ENCODE measurements at regions not wholly inside any gene's neighbourhood (a gene's known extent, or its start where the extent isn't known, plus 50 kb on each side); places are given as distances from the start of the nearest gene placed in this dataset.

GRCh38 chr4:123838474-123838873 is 441.9 kb downstream of the SPRY1 start:
- CTCF ChIA-PET: no interaction called here
- H3K27ac Mint-ChIP-seq: no peak overlapping the region

DNA sequence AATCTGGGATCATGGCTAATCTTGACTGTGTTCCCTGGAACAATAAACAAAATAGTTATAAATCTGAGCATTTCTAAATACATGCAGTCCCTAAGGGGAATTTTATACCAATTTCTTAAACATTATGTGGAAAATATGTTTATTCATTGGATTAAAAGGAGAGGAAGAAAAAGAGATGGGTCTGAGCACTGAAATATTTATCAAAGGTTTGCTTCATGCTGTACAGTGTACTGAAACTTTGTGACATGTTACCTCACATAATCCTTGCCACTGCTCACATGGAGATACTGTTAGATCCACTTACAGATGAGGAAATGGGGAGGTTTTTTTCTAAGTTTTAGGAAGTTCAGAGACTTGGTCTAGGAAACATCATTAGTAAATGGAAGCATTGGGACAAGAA is 443.6 kb downstream of the SPRY1 start:
- H3K9me3 Mint-ChIP-seq: peaks cover 25% of the 10 kb centered on the region
- H3K4me1 Mint-ChIP-seq: peaks cover 23% of the 10 kb centered on the region
- CTCF ChIA-PET: no interaction called here
- ATAC-seq (no peak), DNase-seq (ENCODE audit: low spot score) (no peak)
- POLR2A ChIA-PET: no interaction called here
- no peak overlapping the region for H3K27ac Mint-ChIP-seq
- H3K4me3 Mint-ChIP-seq: no peak overlapping the region
- H3K27me3 Mint-ChIP-seq (ENCODE audit: low read depth): no peaks in the 10 kb centered on the region
- TF ChIP-seq ZNF232 (CRISPR knock-in tag; IDR thresholded peaks at IDR 0.05) (no peak), NFYB (CRISPR knock-in tag; conservative IDR thresholded peaks at IDR 0.05; ENCODE audit: low read depth) (no peak), ZNF396 (CRISPR knock-in tag; IDR thresholded peaks at IDR 0.05; ENCODE audit: borderline replicate concordance) (no peak), AFF4 (CRISPR knock-in tag; IDR thresholded peaks at IDR 0.05; ENCODE audit: borderline replicate concordance) (no peak), NFE2L1 (CRISPR knock-in tag; IDR thresholded peaks at IDR 0.05) (no peak), NFATC4 (CRISPR knock-in tag; IDR thresholded peaks at IDR 0.05) (no peak)
- TF ChIP-seq, protein P1, sequence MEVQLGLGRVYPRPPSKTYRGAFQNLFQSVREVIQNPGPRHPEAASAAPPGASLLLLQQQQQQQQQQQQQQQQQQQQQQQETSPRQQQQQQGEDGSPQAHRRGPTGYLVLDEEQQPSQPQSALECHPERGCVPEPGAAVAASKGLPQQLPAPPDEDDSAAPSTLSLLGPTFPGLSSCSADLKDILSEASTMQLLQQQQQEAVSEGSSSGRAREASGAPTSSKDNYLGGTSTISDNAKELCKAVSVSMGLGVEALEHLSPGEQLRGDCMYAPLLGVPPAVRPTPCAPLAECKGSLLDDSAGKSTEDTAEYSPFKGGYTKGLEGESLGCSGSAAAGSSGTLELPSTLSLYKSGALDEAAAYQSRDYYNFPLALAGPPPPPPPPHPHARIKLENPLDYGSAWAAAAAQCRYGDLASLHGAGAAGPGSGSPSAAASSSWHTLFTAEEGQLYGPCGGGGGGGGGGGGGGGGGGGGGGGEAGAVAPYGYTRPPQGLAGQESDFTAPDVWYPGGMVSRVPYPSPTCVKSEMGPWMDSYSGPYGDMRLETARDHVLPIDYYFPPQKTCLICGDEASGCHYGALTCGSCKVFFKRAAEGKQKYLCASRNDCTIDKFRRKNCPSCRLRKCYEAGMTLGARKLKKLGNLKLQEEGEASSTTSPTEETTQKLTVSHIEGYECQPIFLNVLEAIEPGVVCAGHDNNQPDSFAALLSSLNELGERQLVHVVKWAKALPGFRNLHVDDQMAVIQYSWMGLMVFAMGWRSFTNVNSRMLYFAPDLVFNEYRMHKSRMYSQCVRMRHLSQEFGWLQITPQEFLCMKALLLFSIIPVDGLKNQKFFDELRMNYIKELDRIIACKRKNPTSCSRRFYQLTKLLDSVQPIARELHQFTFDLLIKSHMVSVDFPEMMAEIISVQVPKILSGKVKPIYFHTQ (CRISPR knock-in tag; IDR thresholded peaks at IDR 0.05): no peak
- H3K36me3 Mint-ChIP-seq: 0 out of 2 replicates have a peak, but pooled peaks cover 4% of the 10 kb centered on the region

More at GRCh38 chr4:123838474-123838873, 441.9 kb downstream of the SPRY1 start:
- DNase-seq (ENCODE audit: low spot score) (no peak), ATAC-seq (no peak)
- Mint-ChIP-seq H3K36me3 (no peaks in the 10 kb centered on the region), H3K4me3 (no peak overlapping the region), H3K9me3 (peaks cover 9% of the 10 kb centered on the region), H3K4me1 (peaks cover 23% of the 10 kb centered on the region), H3K27me3 (ENCODE audit: low read depth) (no peaks in the 10 kb centered on the region)
- POLR2A ChIA-PET: no interaction called here
- TF ChIP-seq JUN (CRISPR knock-in tag; IDR thresholded peaks at IDR 0.05): no peak
- no peak for TF ChIP-seq RORB (CRISPR knock-in tag; IDR thresholded peaks at IDR 0.05)
- TF ChIP-seq, protein P2, sequence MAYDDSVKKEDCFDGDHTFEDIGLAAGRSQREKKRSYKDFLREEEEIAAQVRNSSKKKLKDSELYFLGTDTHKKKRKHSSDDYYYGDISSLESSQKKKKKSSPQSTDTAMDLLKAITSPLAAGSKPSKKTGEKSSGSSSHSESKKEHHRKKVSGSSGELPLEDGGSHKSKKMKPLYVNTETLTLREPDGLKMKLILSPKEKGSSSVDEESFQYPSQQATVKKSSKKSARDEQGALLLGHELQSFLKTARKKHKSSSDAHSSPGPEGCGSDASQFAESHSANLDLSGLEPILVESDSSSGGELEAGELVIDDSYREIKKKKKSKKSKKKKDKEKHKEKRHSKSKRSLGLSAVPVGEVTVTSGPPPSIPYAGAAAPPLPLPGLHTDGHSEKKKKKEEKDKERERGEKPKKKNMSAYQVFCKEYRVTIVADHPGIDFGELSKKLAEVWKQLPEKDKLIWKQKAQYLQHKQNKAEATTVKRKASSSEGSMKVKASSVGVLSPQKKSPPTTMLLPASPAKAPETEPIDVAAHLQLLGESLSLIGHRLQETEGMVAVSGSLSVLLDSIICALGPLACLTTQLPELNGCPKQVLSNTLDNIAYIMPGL (CRISPR knock-in tag; IDR thresholded peaks at IDR 0.05): no peak
- no peak for TF ChIP-seq ZNF219 (CRISPR knock-in tag; IDR thresholded peaks at IDR 0.05; ENCODE audit: borderline replicate concordance)
- TF ChIP-seq SMAD3 (CRISPR knock-in tag; IDR thresholded peaks at IDR 0.05; ENCODE audit: borderline replicate concordance): no peak
- TF ChIP-seq, protein P3, sequence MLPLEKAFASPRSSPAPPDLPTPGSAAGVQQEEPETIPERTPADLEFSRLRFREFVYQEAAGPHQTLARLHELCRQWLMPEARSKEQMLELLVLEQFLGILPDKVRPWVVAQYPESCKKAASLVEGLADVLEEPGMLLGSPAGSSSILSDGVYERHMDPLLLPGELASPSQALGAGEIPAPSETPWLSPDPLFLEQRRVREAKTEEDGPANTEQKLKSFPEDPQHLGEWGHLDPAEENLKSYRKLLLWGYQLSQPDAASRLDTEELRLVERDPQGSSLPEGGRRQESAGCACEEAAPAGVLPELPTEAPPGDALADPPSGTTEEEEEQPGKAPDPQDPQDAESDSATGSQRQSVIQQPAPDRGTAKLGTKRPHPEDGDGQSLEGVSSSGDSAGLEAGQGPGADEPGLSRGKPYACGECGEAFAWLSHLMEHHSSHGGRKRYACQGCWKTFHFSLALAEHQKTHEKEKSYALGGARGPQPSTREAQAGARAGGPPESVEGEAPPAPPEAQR (CRISPR knock-in tag; IDR thresholded peaks at IDR 0.05): no peak
- TF ChIP-seq, protein P1 (CRISPR knock-in tag; IDR thresholded peaks at IDR 0.05): no peak
- TF ChIP-seq NR1H2 (CRISPR knock-in tag; IDR thresholded peaks at IDR 0.05): no peak
- TF ChIP-seq PRRX2 (CRISPR knock-in tag; IDR thresholded peaks at IDR 0.05): no peak
- no peak for TF ChIP-seq OVOL2 (CRISPR knock-in tag; IDR thresholded peaks at IDR 0.05; ENCODE audit: borderline replicate concordance)
- TF ChIP-seq ATF6 (CRISPR knock-in tag; IDR thresholded peaks at IDR 0.05): no peak
- TF ChIP-seq, protein P4, sequence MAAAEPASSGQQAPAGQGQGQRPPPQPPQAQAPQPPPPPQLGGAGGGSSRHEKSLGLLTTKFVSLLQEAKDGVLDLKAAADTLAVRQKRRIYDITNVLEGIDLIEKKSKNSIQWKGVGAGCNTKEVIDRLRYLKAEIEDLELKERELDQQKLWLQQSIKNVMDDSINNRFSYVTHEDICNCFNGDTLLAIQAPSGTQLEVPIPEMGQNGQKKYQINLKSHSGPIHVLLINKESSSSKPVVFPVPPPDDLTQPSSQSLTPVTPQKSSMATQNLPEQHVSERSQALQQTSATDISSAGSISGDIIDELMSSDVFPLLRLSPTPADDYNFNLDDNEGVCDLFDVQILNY (CRISPR knock-in tag; IDR thresholded peaks at IDR 0.05): no peak
- no peak for TF ChIP-seq FOXP1 (CRISPR knock-in tag; IDR thresholded peaks at IDR 0.05; ENCODE audit: borderline replicate concordance)

Data from WTC11 (cell line).